ENCODE measurements at regions not wholly inside any gene's neighbourhood (a gene's known extent, or its start where the extent isn't known, plus 50 kb on each side); places are given as distances from the start of the nearest gene placed in this dataset.

DNA sequence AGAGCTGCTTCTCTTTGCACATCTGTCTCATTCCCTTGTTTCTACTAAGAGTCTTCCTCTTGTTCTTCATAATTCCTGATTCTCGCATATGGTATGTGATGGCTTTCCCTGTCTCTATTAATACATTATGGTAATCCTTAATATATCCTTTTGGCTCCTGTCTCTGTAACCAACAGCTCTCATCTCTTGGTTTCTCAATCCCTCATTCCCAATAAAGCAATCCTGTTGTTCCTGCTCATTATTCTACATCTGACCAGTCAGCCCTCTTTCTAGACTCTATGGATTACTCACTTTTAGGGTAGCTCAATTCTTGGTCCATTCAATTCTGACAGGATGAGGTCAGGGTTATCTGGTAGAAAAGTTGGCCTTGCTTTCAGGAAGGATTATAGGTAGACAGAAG, 349.9 kb downstream of the LRIG3 start:
- CTCF ChIA-PET: interaction anchor here (0.6 to 1.1 kb wide), 3 partner anchors 18 to 594 kb away, joined by 3 to 4 read pairs (median 3); no protein-coding TSS in a partner anchor
- DNase-seq (ENCODE audit: unreplicated experiment): no peak
- H3K9me3 Mint-ChIP-seq (ENCODE audit: unreplicated experiment): no peaks in the 10 kb centered on the region
- BruUV-seq (replicated peaks): no TSS peak
- peaks cover 5% of the 10 kb centered on the region for H3K4me1 Mint-ChIP-seq (ENCODE audit: insufficient read depth, unreplicated experiment)
- POLR2A ChIA-PET: no interaction called here
- no peak overlapping the region for H3K27ac Mint-ChIP-seq (ENCODE audit: low read depth, unreplicated experiment)
- TF ChIP-seq, protein P1, sequence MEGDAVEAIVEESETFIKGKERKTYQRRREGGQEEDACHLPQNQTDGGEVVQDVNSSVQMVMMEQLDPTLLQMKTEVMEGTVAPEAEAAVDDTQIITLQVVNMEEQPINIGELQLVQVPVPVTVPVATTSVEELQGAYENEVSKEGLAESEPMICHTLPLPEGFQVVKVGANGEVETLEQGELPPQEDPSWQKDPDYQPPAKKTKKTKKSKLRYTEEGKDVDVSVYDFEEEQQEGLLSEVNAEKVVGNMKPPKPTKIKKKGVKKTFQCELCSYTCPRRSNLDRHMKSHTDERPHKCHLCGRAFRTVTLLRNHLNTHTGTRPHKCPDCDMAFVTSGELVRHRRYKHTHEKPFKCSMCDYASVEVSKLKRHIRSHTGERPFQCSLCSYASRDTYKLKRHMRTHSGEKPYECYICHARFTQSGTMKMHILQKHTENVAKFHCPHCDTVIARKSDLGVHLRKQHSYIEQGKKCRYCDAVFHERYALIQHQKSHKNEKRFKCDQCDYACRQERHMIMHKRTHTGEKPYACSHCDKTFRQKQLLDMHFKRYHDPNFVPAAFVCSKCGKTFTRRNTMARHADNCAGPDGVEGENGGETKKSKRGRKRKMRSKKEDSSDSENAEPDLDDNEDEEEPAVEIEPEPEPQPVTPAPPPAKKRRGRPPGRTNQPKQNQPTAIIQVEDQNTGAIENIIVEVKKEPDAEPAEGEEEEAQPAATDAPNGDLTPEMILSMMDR (IDR thresholded peaks at IDR 0.05; ENCODE audit: unreplicated experiment): no peak
- no peak overlapping the region for H3K4me3 Mint-ChIP-seq (ENCODE audit: unreplicated experiment)
- intact Hi-C loops (cut with micrococcal nuclease): no loop called here
- no peaks in the 10 kb centered on the region for H3K36me3 Mint-ChIP-seq (ENCODE audit: insufficient read depth, unreplicated experiment)
- no peaks in the 10 kb centered on the region for H3K27me3 Mint-ChIP-seq (ENCODE audit: insufficient read depth, unreplicated experiment)

DNA sequence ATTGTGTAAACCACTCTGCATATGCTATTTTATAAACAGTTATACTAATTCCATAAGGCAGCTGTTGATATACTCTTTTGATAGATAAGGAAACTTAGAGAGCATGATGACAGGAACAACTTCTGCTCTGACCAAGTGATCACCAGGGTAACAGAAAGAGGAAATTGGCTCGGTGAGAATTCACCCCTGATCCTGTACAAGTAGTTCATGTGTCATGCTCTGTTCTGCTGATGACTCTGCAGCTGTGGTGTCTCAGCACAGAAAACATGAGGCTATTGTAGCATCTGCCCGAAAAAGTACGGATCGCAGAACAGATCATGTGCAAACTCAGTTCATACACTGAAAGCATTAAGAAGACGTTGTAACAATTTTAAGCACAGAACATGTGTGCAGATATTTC, 345.0 kb downstream of the LRIG3 start:
- H3K27ac Mint-ChIP-seq (ENCODE audit: low read depth, unreplicated experiment): no peak overlapping the region
- H3K27me3 Mint-ChIP-seq (ENCODE audit: insufficient read depth, unreplicated experiment): no peaks in the 10 kb centered on the region
- H3K36me3 Mint-ChIP-seq (ENCODE audit: insufficient read depth, unreplicated experiment): no peaks in the 10 kb centered on the region
- peaks cover 5% of the 10 kb centered on the region for H3K4me1 Mint-ChIP-seq (ENCODE audit: insufficient read depth, unreplicated experiment)
- H3K9me3 Mint-ChIP-seq (ENCODE audit: unreplicated experiment): no peaks in the 10 kb centered on the region
- H3K4me3 Mint-ChIP-seq (ENCODE audit: unreplicated experiment): no peak overlapping the region
- TF ChIP-seq, protein P1 (IDR thresholded peaks at IDR 0.05; ENCODE audit: unreplicated experiment): no peak
- ChIA-PET POLR2A (interaction anchor here (0.6 kb wide), 1 partner anchor 14 kb away, joined by 3 read pairs; no protein-coding TSS in a partner anchor), CTCF (interaction anchor here (0.6 to 2.5 kb wide), 3 partner anchors 35 to 584 kb away, joined by 3 to 7 read pairs (median 3); no protein-coding TSS in a partner anchor)
- intact Hi-C loops (cut with micrococcal nuclease): no loop called here
- no peak for DNase-seq (ENCODE audit: unreplicated experiment)
- BruUV-seq (replicated peaks): no TSS peak

DNA sequence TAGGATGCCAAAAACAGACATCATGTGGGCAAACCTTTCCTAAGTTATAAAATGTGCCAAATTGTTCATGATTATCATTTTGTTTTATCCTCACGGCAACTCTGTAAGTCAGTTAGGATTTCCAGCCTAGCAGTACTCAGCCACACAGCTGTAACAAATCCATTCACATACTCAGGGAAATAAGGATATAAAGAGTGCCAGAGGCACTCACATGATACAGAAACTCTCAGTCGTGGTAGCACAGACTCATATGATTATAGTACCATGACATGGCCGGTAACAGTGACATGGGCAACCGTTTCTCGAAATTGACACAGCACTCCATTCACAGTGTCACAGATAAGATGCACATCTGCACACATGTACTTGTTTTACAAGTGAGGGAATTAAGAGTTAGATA, 344.2 kb downstream of the LRIG3 start:
- no TSS peak for BruUV-seq (replicated peaks)
- CTCF ChIA-PET: interaction anchor here (0.7 to 2.5 kb wide), 3 partner anchors 23 to 239 kb away, joined by 3 to 7 read pairs (median 3); no protein-coding TSS in a partner anchor
- no peak overlapping the region for H3K4me3 Mint-ChIP-seq (ENCODE audit: unreplicated experiment)
- H3K9me3 Mint-ChIP-seq (ENCODE audit: unreplicated experiment): no peaks in the 10 kb centered on the region
- peaks cover 5% of the 10 kb centered on the region for H3K4me1 Mint-ChIP-seq (ENCODE audit: insufficient read depth, unreplicated experiment)
- no peaks in the 10 kb centered on the region for H3K36me3 Mint-ChIP-seq (ENCODE audit: insufficient read depth, unreplicated experiment)
- POLR2A ChIA-PET: no interaction called here
- TF ChIP-seq, protein P1 (IDR thresholded peaks at IDR 0.05; ENCODE audit: unreplicated experiment): no peak
- H3K27me3 Mint-ChIP-seq (ENCODE audit: insufficient read depth, unreplicated experiment): no peaks in the 10 kb centered on the region
- intact Hi-C loops (cut with micrococcal nuclease): no loop called here
- DNase-seq (ENCODE audit: unreplicated experiment): no peak
- no peak overlapping the region for H3K27ac Mint-ChIP-seq (ENCODE audit: low read depth, unreplicated experiment)

DNA sequence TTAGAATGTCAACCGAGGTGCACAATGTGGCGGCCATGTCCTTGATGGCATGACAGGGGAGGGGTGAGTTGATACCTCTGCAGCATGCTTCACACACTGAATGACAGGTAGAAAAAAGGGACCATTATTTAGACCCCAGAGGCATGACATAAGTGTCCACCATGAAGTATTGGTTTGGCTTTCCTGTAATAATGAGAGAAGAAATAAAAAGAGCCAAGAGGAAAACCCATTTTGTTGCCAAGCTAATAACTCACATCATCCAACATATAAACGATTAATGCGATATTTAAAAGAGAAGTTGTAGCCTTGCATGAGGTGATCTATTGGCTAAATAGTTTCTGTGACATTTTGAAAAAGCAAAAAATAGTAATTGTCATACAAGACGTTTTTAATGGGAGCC, 343.4 kb downstream of the LRIG3 start:
- CTCF ChIA-PET: interaction anchor here (0.6 kb wide), 1 partner anchor 455 kb away, joined by 3 read pairs; no protein-coding TSS in a partner anchor
- H3K27me3 Mint-ChIP-seq (ENCODE audit: insufficient read depth, unreplicated experiment): no peaks in the 10 kb centered on the region

More for the DNA sequence above, 343.4 kb downstream of the LRIG3 start:
- DNase-seq (ENCODE audit: unreplicated experiment): no peak
- intact Hi-C loops (cut with micrococcal nuclease): no loop called here
- Mint-ChIP-seq H3K4me3 (ENCODE audit: unreplicated experiment) (no peak overlapping the region), H3K27ac (ENCODE audit: low read depth, unreplicated experiment) (no peak overlapping the region), H3K4me1 (ENCODE audit: insufficient read depth, unreplicated experiment) (peaks cover 5% of the 10 kb centered on the region), H3K9me3 (ENCODE audit: unreplicated experiment) (no peaks in the 10 kb centered on the region), H3K36me3 (ENCODE audit: insufficient read depth, unreplicated experiment) (no peaks in the 10 kb centered on the region)
- POLR2A ChIA-PET: no interaction called here
- BruUV-seq (replicated peaks): no TSS peak
- TF ChIP-seq, protein P1 (IDR thresholded peaks at IDR 0.05; ENCODE audit: unreplicated experiment): no peak

Data from MCF 10A (cell line).